ENCODE measurements at regions not wholly inside any gene's neighbourhood (a gene's known extent, or its start where the extent isn't known, plus 50 kb on each side); places are given as distances from the start of the nearest gene placed in this dataset.

GRCh38 chr2:65804777-65805176 is 372.4 kb upstream of the SPRED2 start:
- no peak for TF ChIP-seq TEAD4 (IDR thresholded peaks at IDR 0.05)
- TF ChIP-seq RAD21 (IDR thresholded peaks at IDR 0.05; ENCODE audit: low read depth): no peak
- TF ChIP-seq FOXM1 (IDR thresholded peaks at IDR 0.05; ENCODE audit: borderline replicate concordance, low read depth): no peak
- no peak for TF ChIP-seq CREB1 (IDR thresholded peaks at IDR 0.05; ENCODE audit: low read depth)
- no peak for TF ChIP-seq MAX (IDR thresholded peaks at IDR 0.05)
- TF ChIP-seq NFIC (IDR thresholded peaks at IDR 0.05): no peak
- no peak for TF ChIP-seq EP300 (IDR thresholded peaks at IDR 0.05; ENCODE audit: borderline replicate concordance)
- TF ChIP-seq EGR1 (IDR thresholded peaks at IDR 0.05): no peak
- TF ChIP-seq REST (IDR thresholded peaks at IDR 0.05; ENCODE audit: low read depth): no peak
